PC-9 (cell line): ENCODE measurements at regions not wholly inside any gene's neighbourhood (a gene's known extent, or its start where the extent isn't known, plus 50 kb on each side); places are given as distances from the start of the nearest gene placed in this dataset.
A peak's percentile ranks its signal among the peaks of the same experiment; 100 is the strongest.
"Not testable (repeated sequence)": the region's sequence is repeated elsewhere in the genome, so short reads cannot be mapped to it uniquely, and the experiment has no call there.

Experiments
- BruUV-seq: library from RNA; stranded (reverse); fragments of 400-500 nt; replicated peaks from 2 replicates; lab custom pipeline; 2021; lab: Mats Ljungman, UMichigan
- CTCF ChIA-PET: fragments of 300-600 bp; sonication (Branson Sonifier 250); formaldehyde crosslinking; loops from one replicate; lab custom pipeline; 2022; ENCODE audit warnings: antibody characterized with exemption; lab: Charles Lee
- POLR2A ChIA-PET: fragments of 300-600 bp; sonication (Branson Sonifier 250); formaldehyde crosslinking; loops from one replicate; lab custom pipeline; 2022; ENCODE audit warnings: antibody characterized with exemption; ENCODE audit not compliant: unreplicated experiment; lab: Charles Lee
- DNase-seq, 2 experiments: peaks; one replicate each; pipeline versions ENCODE4 v3.0.0 to v3.0.0-alpha.2; 2015 to 2022; ENCODE audit warnings: mixed read lengths in 1 of 2
- H2AFZ ChIP-seq: fragments of 200-600 bp; sonication (generic); 2 replicates; pipeline ENCODE4 v1.8.1; 2017; ENCODE audit warnings: antibody characterized with exemption
- H3F3A ChIP-seq: fragments of 200-600 bp; sonication (generic); 2 replicates; pipeline ENCODE4 v1.8.1; 2017; ENCODE audit warnings: antibody characterized with exemption, mild to moderate bottlenecking, low read depth; ENCODE audit not compliant: insufficient read depth
- H3K27ac ChIP-seq: fragments of 200-600 bp; sonication (generic); 2 replicates; pipeline ENCODE4 v1.6.1; 2016; ENCODE audit warnings: mixed run types
- H3K27me3 ChIP-seq: fragments of 200-600 bp; sonication (generic); 2 replicates; pipeline ENCODE4 v1.6.1; 2016; ENCODE audit warnings: low read depth, mixed run types; ENCODE audit not compliant: insufficient read depth
- H3K36me3 ChIP-seq: fragments of 200-600 bp; sonication (generic); 2 replicates; pipeline ENCODE4 v1.6.1; 2016; ENCODE audit warnings: low read depth, mixed run types
- H3K4me1 ChIP-seq: fragments of 200-600 bp; sonication (generic); replicated peaks from 2 replicates; pipeline ENCODE4 v1.6.1; 2016; ENCODE audit warnings: mixed run types; ENCODE audit not compliant: insufficient read depth
- H3K4me2 ChIP-seq: fragments of 200-600 bp; sonication (generic); 2 replicates; pipeline ENCODE4 v1.6.1; 2017; ENCODE audit warnings: mixed run types
- H3K4me3 ChIP-seq: fragments of 200-600 bp; sonication (generic); 2 replicates; pipeline ENCODE4 v1.6.1; 2016; ENCODE audit warnings: mixed run types
- H3K79me2 ChIP-seq: fragments of 200-600 bp; sonication (generic); 2 replicates; pipeline ENCODE4 v1.6.1; 2017; ENCODE audit warnings: low read depth, mixed run types
- H3K9me2 ChIP-seq: fragments of 200-600 bp; sonication (generic); 2 replicates; pipeline ENCODE4 v1.8.1; 2017; ENCODE audit warnings: mild to moderate bottlenecking; ENCODE audit not compliant: insufficient read depth
- H3K9me3 ChIP-seq: fragments of 200-600 bp; sonication (generic); 2 replicates; pipeline ENCODE4 v1.8.1; 2016; ENCODE audit warnings: low read depth; ENCODE audit not compliant: insufficient read depth
- H4K20me1 ChIP-seq: fragments of 200-600 bp; sonication (generic); 2 replicates; pipeline ENCODE4 v1.8.1; 2017; ENCODE audit not compliant: insufficient read depth
- intact Hi-C: fragments of 100-400 bp; cut with micrococcal nuclease; formaldehyde crosslinking; loops from one replicate; pipeline ENCODE4 v1.10.0; 2022; ENCODE audit not compliant: unreplicated experiment

DNA sequence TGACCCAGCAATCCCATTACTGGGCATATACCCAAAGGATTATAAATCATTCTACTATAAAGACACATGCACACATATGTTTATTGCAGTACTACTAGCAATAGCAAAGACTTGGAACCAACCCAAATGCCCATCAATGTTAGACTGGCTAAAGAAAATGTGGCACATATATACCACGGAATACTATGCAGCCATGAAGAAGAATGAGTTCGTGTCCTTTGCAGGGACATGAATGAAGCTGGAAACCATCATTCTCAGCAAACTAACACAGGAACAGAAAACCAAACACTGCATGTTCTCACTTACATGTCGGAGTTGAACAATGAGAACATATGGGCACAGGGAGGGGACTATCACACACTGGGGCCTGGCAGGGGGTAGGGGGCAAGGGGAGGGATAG, 183.0 kb downstream of the HACE1 start:
- H2AFZ ChIP-seq, H3K9me3 ChIP-seq, POLR2A ChIA-PET, H3K79me2 ChIP-seq, H3K9me2 ChIP-seq, H3K36me3 ChIP-seq, H3K27me3 ChIP-seq, H3K27ac ChIP-seq, H3K4me3 ChIP-seq, H4K20me1 ChIP-seq, DNase-seq, H3K4me1 ChIP-seq, intact Hi-C loops, H3F3A ChIP-seq, BruUV-seq, H3K4me2 ChIP-seq, CTCF ChIA-PET: not testable (repeated sequence)

DNA sequence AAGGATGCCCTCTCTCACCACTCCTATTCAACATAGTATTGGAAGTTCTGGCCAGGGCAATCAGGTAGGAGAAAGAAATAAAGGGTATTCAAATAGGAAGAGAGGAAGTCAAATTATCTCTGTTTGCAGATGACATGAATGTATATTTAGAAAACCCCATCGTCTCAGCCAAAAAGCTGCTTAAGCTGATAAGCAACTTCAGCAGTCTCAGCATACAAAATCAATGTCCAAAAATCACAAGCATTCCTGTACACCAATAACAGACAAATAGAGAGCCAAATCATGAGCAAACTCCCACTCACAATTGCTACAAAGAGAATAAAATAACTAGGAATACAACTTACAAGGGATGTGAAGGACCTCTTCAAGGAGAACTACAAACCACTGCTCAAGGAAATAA, 184.6 kb downstream of the HACE1 start:
- DNase-seq, H3K9me3 ChIP-seq, H3K27me3 ChIP-seq, intact Hi-C loops, H3F3A ChIP-seq, BruUV-seq, CTCF ChIA-PET, H3K4me1 ChIP-seq, H2AFZ ChIP-seq, H4K20me1 ChIP-seq, H3K79me2 ChIP-seq, H3K4me2 ChIP-seq, H3K36me3 ChIP-seq, POLR2A ChIA-PET, H3K9me2 ChIP-seq, H3K4me3 ChIP-seq, H3K27ac ChIP-seq: not testable (repeated sequence)

DNA sequence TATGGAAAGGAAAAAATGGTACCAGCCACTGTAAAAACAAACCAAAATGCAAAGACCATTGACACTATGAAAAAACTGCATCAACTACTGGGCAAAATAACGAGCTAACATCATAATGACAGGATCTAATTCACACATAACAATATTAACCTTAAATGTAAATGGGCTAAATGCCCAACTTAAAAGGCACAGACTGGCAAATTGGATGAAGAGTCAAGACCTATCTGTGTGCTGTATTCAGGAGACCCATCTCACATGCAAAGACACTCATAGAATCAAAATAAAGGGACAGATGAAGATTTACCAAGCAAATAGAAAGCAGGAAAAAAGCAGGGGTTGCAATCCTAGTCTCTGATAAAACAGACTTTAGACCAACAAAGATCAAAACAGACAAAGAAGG, 186.6 kb downstream of the HACE1 start:
- CTCF ChIA-PET, POLR2A ChIA-PET, intact Hi-C loops: not testable (repeated sequence)

DNA sequence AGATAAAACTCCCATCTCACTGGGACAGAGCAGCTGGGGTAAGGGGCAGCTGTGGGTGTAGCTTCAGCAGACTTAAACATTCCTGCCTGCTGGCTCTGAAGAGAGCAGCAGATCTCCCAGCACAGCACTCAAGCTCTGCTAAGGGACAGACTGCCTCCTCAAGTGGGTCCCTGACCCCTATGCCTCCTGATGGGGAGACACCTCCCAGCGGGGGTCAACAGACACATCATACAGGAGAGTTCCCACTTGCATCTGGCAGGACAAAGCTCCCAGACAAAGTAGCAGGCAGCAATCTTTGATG, 188.2 kb downstream of the HACE1 start:
- DNase-seq, BruUV-seq, H3F3A ChIP-seq, H3K9me3 ChIP-seq, H4K20me1 ChIP-seq, H3K4me3 ChIP-seq, POLR2A ChIA-PET, H3K79me2 ChIP-seq, H3K27ac ChIP-seq, H3K4me2 ChIP-seq, H3K9me2 ChIP-seq, H2AFZ ChIP-seq, CTCF ChIA-PET, intact Hi-C loops, H3K36me3 ChIP-seq, H3K4me1 ChIP-seq, H3K27me3 ChIP-seq: not testable (repeated sequence)

More for the DNA sequence above, 186.6 kb downstream of the HACE1 start:
- not testable (repeated sequence) for H3K79me2 ChIP-seq, H3K4me1 ChIP-seq, H3K27ac ChIP-seq, H3K4me3 ChIP-seq, H3K36me3 ChIP-seq, H3K9me2 ChIP-seq, H2AFZ ChIP-seq, BruUV-seq, H3K9me3 ChIP-seq, H3K27me3 ChIP-seq, H4K20me1 ChIP-seq, H3F3A ChIP-seq, DNase-seq, H3K4me2 ChIP-seq

DNA sequence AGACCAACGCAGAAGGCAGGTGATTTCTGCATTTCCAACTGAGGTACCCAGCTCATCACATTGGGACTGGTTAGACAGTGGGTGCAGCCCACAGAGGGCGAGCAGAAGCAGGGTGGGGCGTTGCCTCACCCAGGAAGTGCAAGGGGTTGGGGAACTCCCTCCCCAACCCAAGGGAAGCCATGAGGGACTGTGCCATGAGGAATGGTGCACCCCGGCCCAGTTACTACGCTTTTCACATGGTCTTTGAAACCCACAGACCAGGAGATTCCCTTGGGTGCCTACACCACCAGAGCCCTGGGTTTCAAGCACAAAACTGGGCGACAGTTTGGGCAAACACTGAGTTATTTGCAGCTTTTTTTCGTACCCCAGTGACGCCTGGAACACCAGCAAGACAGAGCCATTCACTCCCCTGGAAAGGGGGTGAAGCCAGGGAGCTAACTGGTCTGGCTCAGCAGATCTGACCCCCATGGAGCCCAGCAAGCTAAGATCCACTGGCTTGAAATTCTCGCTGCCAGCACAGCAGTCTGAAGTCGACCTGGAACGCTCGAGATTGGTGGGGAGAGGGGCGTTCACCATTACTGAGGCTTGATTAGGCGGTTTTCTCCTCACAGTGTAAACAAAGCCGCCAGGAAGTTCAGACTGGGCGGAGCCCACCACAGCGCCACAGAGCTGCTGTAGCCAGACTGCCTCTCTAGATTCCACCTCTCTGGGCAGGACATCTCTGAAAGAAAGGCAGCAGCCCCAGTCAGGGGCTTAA, 188.7 kb downstream of the HACE1 start:
- H3K4me2 ChIP-seq: peak overlapping the region; percentile 40; the same call in 1 of the 2 replicates
- H2AFZ ChIP-seq, H3K79me2 ChIP-seq, H3K9me2 ChIP-seq, H4K20me1 ChIP-seq, H3K27ac ChIP-seq, intact Hi-C loops, POLR2A ChIA-PET, H3K4me1 ChIP-seq, H3K27me3 ChIP-seq, H3K9me3 ChIP-seq, BruUV-seq, H3K36me3 ChIP-seq, CTCF ChIA-PET, H3F3A ChIP-seq, H3K4me3 ChIP-seq: not testable (repeated sequence)
- DNase-seq: peak in 1 of 2 experiments; percentile 43
